Stimulated activated CD8-positive, alpha-beta memory T cell treated with anti-CD3 and anti-CD28 coated beads, Interleukin-15, amount 100 ng/mL, for 1 hour (primary cell): ENCODE measurements at regions not wholly inside any gene's neighbourhood (a gene's known extent, or its start where the extent isn't known, plus 50 kb on each side); places are given as distances from the start of the nearest gene placed in this dataset.

Experiments
- DNase-seq: peaks from one replicate; pipeline ENCODE4 v3.0.0-alpha.2; 2020; ENCODE audit warnings: low read depth

GRCh38 chr2:217335341-217335966 is 475.6 kb upstream of the TNP1 start:
- DNase-seq: no peak

GRCh38 chr2:217334561-217334960 is 474.7 kb upstream of the TNP1 start:
- DNase-seq: no peak

GRCh38 chr2:217332866-217333265 is 473.0 kb upstream of the TNP1 start:
- no peak for DNase-seq

- no peak for DNase-seq
Observed at GRCh38 chr2:217332417-217332791, 472.5 kb upstream of the TNP1 start.

- no peak for DNase-seq
Observed at GRCh38 chr2:217331523-217332416, 471.9 kb upstream of the TNP1 start.

- no peak for DNase-seq
Observed at GRCh38 chr2:217330647-217331046, 470.8 kb upstream of the TNP1 start.

- no peak for DNase-seq
Observed at GRCh38 chr2:217329023-217329431, 469.2 kb upstream of the TNP1 start.

- DNase-seq: no peak
Observed at GRCh38 chr2:217328622-217328978, 468.7 kb upstream of the TNP1 start.

GRCh38 chr2:217327953-217328621 is 468.2 kb upstream of the TNP1 start:
- no peak for DNase-seq

- DNase-seq: no peak
Observed at GRCh38 chr2:217326238-217327022, 466.6 kb upstream of the TNP1 start.

GRCh38 chr2:217325816-217326215 is 466.0 kb upstream of the TNP1 start:
- DNase-seq: no peak

GRCh38 chr2:217325251-217325650 is 465.4 kb upstream of the TNP1 start:
- no peak for DNase-seq

- no peak for DNase-seq
Observed at GRCh38 chr2:217316743-217317142, 456.9 kb upstream of the TNP1 start.

GRCh38 chr2:217314021-217314460 is 454.2 kb upstream of the TNP1 start:
- DNase-seq: no peak

- DNase-seq: no peak
Observed at GRCh38 chr2:217313386-217313785, 453.5 kb upstream of the TNP1 start.

GRCh38 chr2:217309056-217309455 is 449.2 kb upstream of the TNP1 start:
- DNase-seq: no peak

- no peak for DNase-seq
Observed at GRCh38 chr2:217307023-217307422, 447.2 kb upstream of the TNP1 start.

GRCh38 chr2:217305882-217306281 is 446.0 kb upstream of the TNP1 start:
- DNase-seq: no peak

- DNase-seq: no peak
Observed at GRCh38 chr2:217304582-217304981, 444.7 kb upstream of the TNP1 start.

GRCh38 chr2:217302856-217303255 is 443.0 kb upstream of the TNP1 start:
- no peak for DNase-seq

- DNase-seq: no peak
Observed at GRCh38 chr2:217301142-217301925, 441.5 kb upstream of the TNP1 start.
